ENCODE measurements at regions not wholly inside any gene's neighbourhood (a gene's known extent, or its start where the extent isn't known, plus 50 kb on each side); places are given as distances from the start of the nearest gene placed in this dataset.
A peak's percentile ranks its signal among the peaks of the same experiment; 100 is the strongest.
"Not testable (repeated sequence)": the region's sequence is repeated elsewhere in the genome, so short reads cannot be mapped to it uniquely, and the experiment has no call there.

DNA sequence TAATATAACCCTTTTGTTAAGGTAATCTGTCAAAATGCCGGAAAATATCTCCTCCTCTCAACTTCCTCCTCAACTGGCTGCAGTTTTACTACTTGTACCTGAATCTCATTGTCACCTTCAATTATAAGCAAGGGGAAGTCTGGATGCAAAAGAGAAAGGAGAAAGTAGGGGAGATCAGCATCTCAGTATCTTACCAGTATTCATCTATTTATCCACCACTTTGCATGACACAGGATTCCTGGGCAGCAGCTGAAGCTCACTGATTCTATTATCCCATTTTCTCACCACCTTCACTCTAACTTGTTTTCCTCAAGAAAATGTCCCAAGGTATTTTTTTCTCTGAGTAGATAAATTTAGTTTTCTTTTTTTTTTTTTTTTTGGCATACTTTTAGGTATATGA lies 440.5 kb upstream of the CBLB start:
- Histone ChIP-seq H3K36me3 (no peaks in the 10 kb centered on the region), H3K27ac (no peak overlapping the region), H3F3A (ENCODE audit: low read depth) (no peaks in the 10 kb centered on the region), H4K20me1 (ENCODE audit: low read depth) (no peaks in the 10 kb centered on the region), H3K4me2 (peak overlapping the region; percentile 6), H3K9me3 (ENCODE audit: low read depth) (no peaks in the 10 kb centered on the region), H3K27me3 (no peaks in the 10 kb centered on the region), H3K4me3 (no peak overlapping the region), H2AFZ (replicated peaks) (no peak overlapping the region), H3K9ac (no peak overlapping the region), H3K4me1 (peaks cover 6% of the 10 kb centered on the region), H3K79me2 (ENCODE audit: low read depth) (no peaks in the 10 kb centered on the region)
- Mint-ChIP-seq H3K9me3 (no peaks in the 10 kb centered on the region), H3K4me1 (peaks cover 2% of the 10 kb centered on the region), H3K36me3 (no peaks in the 10 kb centered on the region), H3K27ac (no peak overlapping the region), H3K27me3 (ENCODE audit: insufficient read depth, low read depth) (no peaks in the 10 kb centered on the region), H3K4me3 (no peak overlapping the region)
- TF ChIP-seq EZH2phosphoT487 (IDR thresholded peaks at IDR 0.05) = no peak
- TF ChIP-seq, protein P1, sequence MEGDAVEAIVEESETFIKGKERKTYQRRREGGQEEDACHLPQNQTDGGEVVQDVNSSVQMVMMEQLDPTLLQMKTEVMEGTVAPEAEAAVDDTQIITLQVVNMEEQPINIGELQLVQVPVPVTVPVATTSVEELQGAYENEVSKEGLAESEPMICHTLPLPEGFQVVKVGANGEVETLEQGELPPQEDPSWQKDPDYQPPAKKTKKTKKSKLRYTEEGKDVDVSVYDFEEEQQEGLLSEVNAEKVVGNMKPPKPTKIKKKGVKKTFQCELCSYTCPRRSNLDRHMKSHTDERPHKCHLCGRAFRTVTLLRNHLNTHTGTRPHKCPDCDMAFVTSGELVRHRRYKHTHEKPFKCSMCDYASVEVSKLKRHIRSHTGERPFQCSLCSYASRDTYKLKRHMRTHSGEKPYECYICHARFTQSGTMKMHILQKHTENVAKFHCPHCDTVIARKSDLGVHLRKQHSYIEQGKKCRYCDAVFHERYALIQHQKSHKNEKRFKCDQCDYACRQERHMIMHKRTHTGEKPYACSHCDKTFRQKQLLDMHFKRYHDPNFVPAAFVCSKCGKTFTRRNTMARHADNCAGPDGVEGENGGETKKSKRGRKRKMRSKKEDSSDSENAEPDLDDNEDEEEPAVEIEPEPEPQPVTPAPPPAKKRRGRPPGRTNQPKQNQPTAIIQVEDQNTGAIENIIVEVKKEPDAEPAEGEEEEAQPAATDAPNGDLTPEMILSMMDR (IDR thresholded peaks at IDR 0.05) = no peak
- no peak for TF ChIP-seq EZH2 (IDR thresholded peaks at IDR 0.05)
- DNase-seq (ENCODE audit: low spot score) = no peak

- H3K4me1 ChIP-seq; H3K36me3 Mint-ChIP-seq; H3K4me2 ChIP-seq; H4K20me1 ChIP-seq (ENCODE audit: low read depth); H3K27ac Mint-ChIP-seq; H3F3A ChIP-seq (ENCODE audit: low read depth); H3K9me3 Mint-ChIP-seq; H3K4me3 Mint-ChIP-seq; H3K36me3 ChIP-seq; H3K79me2 ChIP-seq (ENCODE audit: low read depth); H3K27me3 ChIP-seq; H3K4me1 Mint-ChIP-seq; H3K9me3 ChIP-seq (ENCODE audit: low read depth); H3K27me3 Mint-ChIP-seq (ENCODE audit: insufficient read depth, low read depth); H2AFZ ChIP-seq (replicated peaks); H3K9ac ChIP-seq; H3K27ac ChIP-seq; H3K4me3 ChIP-seq; DNase-seq (ENCODE audit: low spot score): not testable (repeated sequence)
Observed at GRCh38 chr3:106309798-106310197, 441.0 kb upstream of the CBLB start.

GRCh38 chr3:106317141-106318055 lies 448.6 kb upstream of the CBLB start:
- no peaks in the 10 kb centered on the region for H3K9me3 Mint-ChIP-seq

DNA sequence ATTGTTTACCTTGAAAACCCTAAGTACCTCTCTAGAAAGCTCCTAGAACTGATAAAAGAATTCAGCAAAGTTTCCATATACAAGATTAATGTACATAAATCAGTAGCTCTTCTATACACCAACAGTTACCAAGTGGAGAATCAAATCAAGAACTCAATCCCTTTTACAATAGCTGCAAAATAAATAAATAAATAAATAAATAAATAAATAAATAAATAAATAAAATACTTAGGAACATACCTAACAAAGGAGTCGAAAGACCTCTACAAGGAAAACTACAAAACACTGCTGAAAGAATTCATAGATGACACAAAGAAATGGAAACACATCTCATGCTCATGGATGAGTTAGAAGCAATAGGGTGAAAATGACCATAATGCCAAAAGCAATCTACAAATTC lies 452.6 kb upstream of the CBLB start:
- H2AFZ ChIP-seq (replicated peaks); H3K36me3 Mint-ChIP-seq; H3K27me3 ChIP-seq; H3K27me3 Mint-ChIP-seq (ENCODE audit: insufficient read depth, low read depth); H3K4me3 Mint-ChIP-seq; H3K4me2 ChIP-seq; H3K9me3 Mint-ChIP-seq; H3K27ac ChIP-seq; H3K4me1 Mint-ChIP-seq; H3K4me3 ChIP-seq; H4K20me1 ChIP-seq (ENCODE audit: low read depth); DNase-seq (ENCODE audit: low spot score); H3K36me3 ChIP-seq; H3K79me2 ChIP-seq (ENCODE audit: low read depth); H3K9ac ChIP-seq; H3K27ac Mint-ChIP-seq; H3F3A ChIP-seq (ENCODE audit: low read depth): not testable (repeated sequence)
- peaks cover 15% of the 10 kb centered on the region for H3K9me3 ChIP-seq (ENCODE audit: low read depth)
- H3K4me1 ChIP-seq = peaks cover 16% of the 10 kb centered on the region

More at GRCh38 chr3:106317141-106318055, 448.6 kb upstream of the CBLB start:
- Histone ChIP-seq H3K79me2 (ENCODE audit: low read depth) (no peaks in the 10 kb centered on the region), H3K9me3 (ENCODE audit: low read depth) (no peaks in the 10 kb centered on the region), H4K20me1 (ENCODE audit: low read depth) (no peaks in the 10 kb centered on the region), H3K36me3 (no peaks in the 10 kb centered on the region), H3K9ac (no peak overlapping the region), H3K27me3 (no peaks in the 10 kb centered on the region), H3K27ac (no peak overlapping the region), H3F3A (ENCODE audit: low read depth) (no peaks in the 10 kb centered on the region), H2AFZ (replicated peaks) (peak overlapping the region; percentile 73), H3K4me2 (no peak overlapping the region), H3K4me1 (peaks cover 12% of the 10 kb centered on the region), H3K4me3 (no peak overlapping the region)
- Mint-ChIP-seq H3K27me3 (ENCODE audit: insufficient read depth, low read depth) (no peaks in the 10 kb centered on the region), H3K4me3 (no peak overlapping the region), H3K36me3 (no peaks in the 10 kb centered on the region), H3K4me1 (peaks cover 11% of the 10 kb centered on the region), H3K27ac (no peak overlapping the region)
- TF ChIP-seq, protein P1 (IDR thresholded peaks at IDR 0.05) = no peak
- TF ChIP-seq EZH2phosphoT487 (IDR thresholded peaks at IDR 0.05) (no peak), EZH2 (IDR thresholded peaks at IDR 0.05) (no peak)
- no peak for DNase-seq (ENCODE audit: low spot score)

All from neural progenitor cell (in vitro differentiated cells).